GM23338 (cell line): ENCODE measurements at regions not wholly inside any gene's neighbourhood (a gene's known extent, or its start where the extent isn't known, plus 50 kb on each side); places are given as distances from the start of the nearest gene placed in this dataset.

Experiments
- ATAC-seq: fragments of 200-7000 bp; cut with Tn5 transposase; 3 replicates; pipeline ENCODE4 v1.9.1; 2020
- DNase-seq: peaks from one replicate; pipeline ENCODE4 v3.0.0-alpha.2; 2015; ENCODE audit warnings: low spot score
- H2AFZ ChIP-seq: fragments of 200-600 bp; sonication (generic); 2 replicates; pipeline ENCODE4 v1.8.0; 2016; ENCODE audit warnings: antibody characterized with exemption, mild to moderate bottlenecking, moderate library complexity
- H3F3A ChIP-seq: fragments of 200-600 bp; sonication (generic); replicated peaks from 2 replicates; pipeline ENCODE4 v1.8.0; 2017; ENCODE audit warnings: antibody characterized with exemption, mixed run types, low read depth
- H3K27ac ChIP-seq: fragments of 200-600 bp; sonication (generic); 2 replicates; pipeline ENCODE4 v1.6.1; 2016; ENCODE audit warnings: low read depth
- H3K27me3 ChIP-seq: fragments of 200-600 bp; sonication (generic); 2 replicates; pipeline ENCODE4 v1.8.0; 2016; ENCODE audit warnings: mild to moderate bottlenecking, mixed run types, moderate library complexity; ENCODE audit not compliant: insufficient read depth
- H3K36me3 ChIP-seq: fragments of 200-600 bp; sonication (generic); 2 replicates; pipeline ENCODE4 v1.8.0; 2016; ENCODE audit warnings: mild to moderate bottlenecking; ENCODE audit not compliant: insufficient read depth
- H3K4me1 ChIP-seq: fragments of 200-600 bp; sonication (generic); 2 replicates; pipeline ENCODE4 v1.8.0; 2016; ENCODE audit warnings: mild to moderate bottlenecking, moderate library complexity; ENCODE audit not compliant: insufficient read depth
- H3K4me2 ChIP-seq: fragments of 200-600 bp; sonication (generic); 2 replicates; pipeline ENCODE4 v1.7.1; 2017; ENCODE audit warnings: mixed run types
- H3K4me3 ChIP-seq: fragments of 200-600 bp; sonication (generic); 2 replicates; pipeline ENCODE4 v1.6.1; 2016; ENCODE audit warnings: mixed run types
- H3K79me2 ChIP-seq: fragments of 200-600 bp; sonication (generic); replicated peaks from 2 replicates; pipeline ENCODE4 v1.8.0; 2017; ENCODE audit warnings: mild to moderate bottlenecking; ENCODE audit not compliant: insufficient read depth
- H3K9me2 ChIP-seq: fragments of 200-600 bp; sonication (generic); 2 replicates; pipeline ENCODE4 v1.8.0; 2017; ENCODE audit not compliant: insufficient read depth
- H4K20me1 ChIP-seq: fragments of 200-600 bp; sonication (generic); replicated peaks from 2 replicates; pipeline ENCODE4 v1.8.0; 2017; ENCODE audit warnings: mild to moderate bottlenecking; ENCODE audit not compliant: insufficient read depth
- H3K27ac Mint-ChIP-seq: 2 replicates; pipeline ENCODE4 v1.8.0; 2020; ENCODE audit warnings: inconsistent platforms, mild to moderate bottlenecking, moderate library complexity, mixed read lengths
- H3K27me3 Mint-ChIP-seq: 3 replicates; pipeline ENCODE4 v1.8.0; 2022; ENCODE audit warnings: low read depth, mild to moderate bottlenecking, moderate library complexity, mixed read lengths, inconsistent platforms; ENCODE audit not compliant: insufficient read depth, poor library complexity
- H3K36me3 Mint-ChIP-seq: 3 replicates; pipeline ENCODE4 v1.8.0; 2021; ENCODE audit warnings: low read depth, mild to moderate bottlenecking, inconsistent platforms, moderate library complexity, mixed read lengths
- H3K4me1 Mint-ChIP-seq: 3 replicates; pipeline ENCODE4 v1.8.0; 2020; ENCODE audit warnings: mild to moderate bottlenecking, inconsistent platforms, mixed read lengths
- H3K4me3 Mint-ChIP-seq: 3 replicates; pipeline ENCODE4 v1.8.0; 2021; ENCODE audit warnings: moderate library complexity, mild to moderate bottlenecking, inconsistent platforms, mixed read lengths
- H3K9me3 Mint-ChIP-seq: 3 replicates; pipeline ENCODE4 v1.8.0; 2020; ENCODE audit warnings: moderate library complexity, mild to moderate bottlenecking, inconsistent platforms, mixed read lengths
- CREB1 ChIP-seq: fragments of 250-450 bp; sonication (Bioruptor Pico); IDR thresholded peaks from 2 replicates; pipeline ENCODE4 v1.5.0; 2020; ENCODE audit warnings: low read depth, mild to moderate bottlenecking, moderate library complexity
- ETS1 ChIP-seq: IDR thresholded peaks from 2 replicates; pipeline ENCODE4 v1.6.1; 2016; ENCODE audit warnings: antibody characterized with exemption
- JUNB ChIP-seq: IDR thresholded peaks from one replicate; pipeline ENCODE4 v1.6.1; 2016; ENCODE audit warnings: antibody characterized with exemption; ENCODE audit not compliant: unreplicated experiment
- NANOG ChIP-seq: IDR thresholded peaks from 2 replicates; pipeline ENCODE4 v1.6.1; 2016; ENCODE audit warnings: antibody characterized with exemption, borderline replicate concordance
- REST ChIP-seq: IDR thresholded peaks from one replicate; pipeline ENCODE4 v1.6.1; 2018; ENCODE audit warnings: antibody characterized with exemption; ENCODE audit not compliant: unreplicated experiment
- STAT1 ChIP-seq: IDR thresholded peaks from one replicate; pipeline ENCODE4 v1.6.1; 2016; ENCODE audit warnings: antibody characterized with exemption; ENCODE audit not compliant: unreplicated experiment
- ZNF114 ChIP-seq: fragments of 250-450 bp; sonication (Bioruptor Pico); IDR thresholded peaks from 2 replicates; pipeline ENCODE4 v1.5.0; 2020; ENCODE audit warnings: mild to moderate bottlenecking, moderate library complexity
- ZNF331 ChIP-seq: fragments of 250-450 bp; sonication (Bioruptor Pico); IDR thresholded peaks from 2 replicates; pipeline ENCODE4 v1.5.0; 2020; ENCODE audit warnings: low read depth, mild to moderate bottlenecking, moderate library complexity
- ZNF462 ChIP-seq: fragments of 250-450 bp; sonication (Bioruptor Pico); IDR thresholded peaks from 2 replicates; pipeline ENCODE4 v1.5.0; 2020; ENCODE audit warnings: mild to moderate bottlenecking, moderate library complexity

- no peak overlapping the region for H3K27ac ChIP-seq
- Mint-ChIP-seq H3K27ac (no peak overlapping the region), H3K4me3 (no peak overlapping the region), H3K27me3 (no peaks in the 10 kb centered on the region), H3K36me3 (no peaks in the 10 kb centered on the region), H3K9me3 (no peaks in the 10 kb centered on the region), H3K4me1 (no peaks in the 10 kb centered on the region)
- TF ChIP-seq REST (no peak), JUNB (no peak), ZNF462 (CRISPR knock-in tag) (no peak), ETS1 (no peak), STAT1 (no peak), ZNF331 (CRISPR knock-in tag) (no peak), ZNF114 (no peak), CREB1 (CRISPR knock-in tag) (no peak), NANOG (no peak)
- H3K79me2 ChIP-seq = no peaks in the 10 kb centered on the region
- ATAC-seq = no peak
- H2AFZ ChIP-seq = no peak overlapping the region
- no peaks in the 10 kb centered on the region for H3K36me3 ChIP-seq
- H3K4me3 ChIP-seq = no peak overlapping the region
- H3K27me3 ChIP-seq = no peaks in the 10 kb centered on the region
- H3K9me2 ChIP-seq = peaks cover 6% of the 10 kb centered on the region; the same call in 1 of the 2 replicates
- H4K20me1 ChIP-seq = no peaks in the 10 kb centered on the region
- DNase-seq = no peak
- H3F3A ChIP-seq = no peaks in the 10 kb centered on the region
- no peak overlapping the region for H3K4me2 ChIP-seq
- no peaks in the 10 kb centered on the region for H3K4me1 ChIP-seq
These were observed 419.2 kb upstream of the NMUR2 start for GRCh38 chr5:152824316-152824715.
